ENCODE measurements at regions not wholly inside any gene's neighbourhood (a gene's known extent, or its start where the extent isn't known, plus 50 kb on each side); places are given as distances from the start of the nearest gene placed in this dataset.
"Not testable (repeated sequence)": the region's sequence is repeated elsewhere in the genome, so short reads cannot be mapped to it uniquely, and the experiment has no call there.

DNA sequence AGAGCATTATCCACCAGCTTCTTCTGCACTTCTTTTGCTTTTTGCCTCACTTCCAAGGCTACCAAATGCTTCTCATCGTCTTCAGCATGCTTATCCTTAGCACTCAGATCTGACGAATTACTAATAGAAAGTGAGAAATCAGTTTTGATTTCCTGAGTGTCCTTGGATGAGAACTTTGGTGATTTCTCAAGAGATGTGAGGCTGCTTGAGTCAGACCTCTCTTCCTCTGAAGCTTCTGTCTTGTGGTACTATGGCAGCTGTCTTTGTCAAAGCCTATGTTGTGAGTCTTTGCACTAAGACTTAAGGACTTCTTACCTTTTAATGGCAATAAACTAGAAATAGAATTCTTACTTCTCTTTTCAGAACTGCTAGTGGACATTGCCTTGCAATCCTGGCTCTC is 169.9 kb downstream of the CPE start:
- DNase-seq (ENCODE audit: low read depth), result no peak

DNA sequence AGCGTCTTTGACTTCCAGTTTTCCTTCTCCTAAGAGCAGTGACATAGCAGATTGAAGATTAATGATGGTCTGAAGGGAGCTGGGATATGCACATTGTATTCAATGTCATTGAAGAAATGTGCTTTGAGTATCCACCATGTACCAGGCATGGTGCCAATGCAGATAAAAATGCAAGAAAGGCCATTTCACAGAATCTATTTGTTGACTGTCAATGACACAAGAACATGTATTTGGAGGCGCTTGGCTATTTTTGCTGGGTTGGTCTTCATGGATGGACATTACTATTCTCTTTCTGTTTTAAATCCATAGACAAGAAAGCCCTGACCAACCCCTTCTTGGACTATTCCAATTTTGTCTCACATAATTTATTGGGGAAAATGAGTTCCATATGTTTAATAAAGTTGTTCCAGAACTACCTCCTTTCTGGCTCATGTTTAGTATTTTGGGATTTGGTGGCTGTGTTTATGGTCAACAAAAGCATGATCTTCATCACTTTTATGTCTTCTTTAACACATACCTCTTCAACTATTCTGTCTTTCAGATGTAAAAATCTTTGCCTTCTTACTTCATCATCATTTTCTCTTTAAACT is 174.5 kb downstream of the CPE start:
- DNase-seq (ENCODE audit: low read depth), result no peak

DNA sequence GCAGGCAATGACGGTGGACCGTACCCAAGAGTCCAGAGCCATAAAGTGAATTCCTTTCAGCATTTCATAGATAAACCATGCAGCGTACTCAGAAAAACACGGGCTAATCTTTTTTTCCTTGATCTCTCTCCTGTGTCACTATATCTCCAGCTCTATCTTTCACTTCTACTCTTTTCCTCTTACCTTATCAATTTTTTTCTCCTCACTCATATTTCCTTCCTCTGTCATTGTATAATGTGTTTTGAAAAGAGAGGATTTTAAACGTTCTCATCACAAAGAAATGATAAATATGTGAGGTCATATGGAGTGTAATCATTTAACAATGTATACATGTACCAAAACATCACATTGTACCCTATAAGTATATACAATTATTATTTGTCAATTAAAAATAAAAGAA is 176.5 kb downstream of the CPE start:
- DNase-seq (ENCODE audit: low read depth), result no peak

DNA sequence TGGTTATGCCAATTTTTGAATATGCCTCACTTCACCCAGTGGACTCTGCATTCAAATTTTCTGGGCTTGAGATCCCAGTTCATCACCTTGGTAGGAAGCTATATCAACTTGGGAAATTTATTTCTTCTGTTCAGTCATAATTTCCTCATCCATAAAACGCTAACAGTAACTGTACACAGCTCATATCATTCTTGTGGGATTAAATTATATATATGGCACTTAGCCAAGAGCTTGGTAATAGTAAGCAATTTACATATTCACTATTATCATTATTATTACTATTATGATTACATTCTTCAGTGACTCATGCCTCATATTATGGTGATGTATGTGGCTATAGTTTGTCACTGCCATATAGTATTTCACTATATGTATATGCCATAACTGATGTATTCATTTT is 177.6 kb downstream of the CPE start:
- no peak for DNase-seq (ENCODE audit: low read depth)

DNA sequence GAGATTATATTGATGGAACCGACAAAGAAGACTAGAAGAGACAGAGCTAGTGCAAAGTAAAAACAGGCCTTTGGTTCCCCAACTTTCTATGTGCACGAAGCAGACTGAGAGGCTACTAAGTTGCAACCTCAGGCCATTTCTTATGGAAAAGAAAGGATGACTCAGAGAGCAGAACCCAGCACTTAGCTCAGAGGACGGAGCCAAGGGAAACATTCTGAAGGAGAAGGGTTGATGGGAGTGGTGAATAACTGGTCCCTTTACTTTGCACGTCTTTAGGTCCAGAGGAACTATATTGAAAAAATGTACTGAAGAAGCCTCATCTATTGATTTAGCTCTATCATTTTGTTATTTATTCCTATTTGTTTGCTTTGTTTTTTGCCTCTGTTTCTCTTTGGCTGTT is 182.1 kb downstream of the CPE start:
- DNase-seq (ENCODE audit: low read depth), result peak; percentile 32

DNA sequence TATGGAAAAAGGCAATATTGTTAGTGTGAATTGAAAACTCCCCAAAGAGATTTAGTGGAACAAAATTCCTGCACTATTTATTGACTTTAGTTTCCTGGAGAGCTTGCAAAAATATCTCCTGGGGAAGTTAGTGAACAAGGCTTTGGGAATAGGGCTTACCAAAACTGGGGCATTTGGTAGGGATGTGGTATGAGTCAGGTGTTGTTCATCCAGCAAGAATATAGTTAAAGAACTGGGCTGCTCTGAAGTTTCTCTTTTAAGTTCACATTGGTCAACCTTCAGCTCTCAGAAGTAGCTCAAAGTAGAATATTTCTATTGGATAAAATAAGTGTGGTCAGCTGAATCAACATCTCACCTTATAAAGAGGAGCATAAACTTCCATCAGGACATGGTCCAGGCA is 185.0 kb downstream of the CPE start:
- DNase-seq (ENCODE audit: low read depth), result peak; percentile 52

DNA sequence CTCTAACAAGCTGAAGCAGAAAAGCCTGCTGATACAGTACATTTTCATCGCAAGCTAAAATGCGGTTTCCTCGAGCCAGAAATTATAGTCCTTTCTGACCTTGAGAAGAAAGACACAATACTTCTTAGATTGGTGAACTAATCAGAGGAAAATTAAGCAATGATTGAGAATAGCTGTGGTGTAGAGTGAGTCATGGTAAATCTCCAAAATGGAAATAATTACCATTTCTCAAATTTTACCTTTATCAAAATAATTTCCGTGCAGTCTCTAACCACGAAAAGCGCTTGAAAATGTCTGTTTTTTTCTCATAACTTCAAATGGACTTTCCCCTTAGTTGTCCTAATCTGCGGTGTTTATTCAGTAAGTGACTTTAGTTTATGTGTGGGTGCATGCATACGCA is 190.2 kb downstream of the CPE start:
- DNase-seq (ENCODE audit: low read depth), result no peak

DNA sequence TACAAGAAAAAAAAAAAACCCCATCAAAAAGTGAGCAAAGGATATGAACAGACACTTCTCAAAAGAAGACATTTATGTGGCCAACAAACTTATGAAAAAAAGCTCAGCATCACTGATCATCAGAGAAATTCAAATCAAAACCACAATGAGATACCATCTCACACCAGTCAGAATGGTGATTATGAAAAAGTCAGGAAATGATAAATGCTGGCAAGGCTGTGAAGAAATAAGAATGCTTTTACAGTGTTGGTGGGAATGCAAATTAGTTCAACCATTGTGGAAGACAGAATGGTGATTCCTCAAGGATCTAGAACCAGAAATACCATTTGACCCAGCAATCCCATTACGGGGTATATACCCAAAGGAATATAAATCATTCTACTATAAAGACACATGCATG is 192.7 kb downstream of the CPE start:
- DNase-seq (ENCODE audit: low read depth), result not testable (repeated sequence)

DNA sequence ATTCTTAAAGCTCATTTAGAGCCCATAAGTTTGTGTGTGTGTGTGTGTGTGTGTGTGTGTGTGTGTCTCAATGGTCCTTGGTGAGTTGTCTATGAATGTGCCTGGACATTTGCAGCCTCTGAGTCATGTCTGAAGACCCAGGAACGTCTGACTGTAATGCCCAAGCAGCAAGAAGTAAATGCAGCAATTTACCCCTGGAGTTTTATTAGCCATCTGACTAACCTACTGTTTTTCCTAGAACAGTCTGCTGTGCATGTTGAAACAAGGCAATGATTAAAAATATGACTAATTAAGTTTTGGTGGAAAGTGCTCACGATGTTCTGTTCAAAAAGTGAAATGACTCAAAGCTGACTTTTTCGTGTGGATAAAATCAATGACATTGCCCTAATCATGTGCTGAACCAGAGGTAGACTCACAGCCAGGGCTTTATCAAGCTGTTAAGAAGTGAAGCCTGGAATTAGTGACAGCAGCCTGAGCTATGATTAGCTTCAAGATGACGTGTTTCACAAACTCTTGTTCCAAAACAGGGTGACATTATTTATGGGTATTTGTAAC is 201.6 kb downstream of the CPE start:
- DNase-seq (ENCODE audit: low read depth), result peak; percentile 79

DNA sequence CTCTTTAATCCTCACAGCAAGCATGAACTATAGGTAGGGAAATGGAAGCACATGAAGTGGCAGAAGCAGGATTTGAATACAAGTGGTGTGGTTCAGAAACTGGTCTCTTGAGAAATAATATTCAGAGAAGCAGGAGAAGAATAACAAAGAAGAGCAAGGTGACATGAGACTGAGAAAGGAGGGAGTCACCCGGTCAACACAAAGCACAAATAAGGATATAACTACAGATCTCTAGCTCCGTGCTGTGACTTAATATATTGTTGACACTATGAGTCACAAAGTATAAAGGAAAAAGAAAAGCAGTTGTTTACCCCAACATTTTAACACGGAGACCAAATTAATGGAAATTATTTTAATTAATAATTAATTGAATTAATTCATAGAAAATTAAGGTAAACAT is 204.5 kb downstream of the CPE start:
- no peak for DNase-seq (ENCODE audit: low read depth)

DNA sequence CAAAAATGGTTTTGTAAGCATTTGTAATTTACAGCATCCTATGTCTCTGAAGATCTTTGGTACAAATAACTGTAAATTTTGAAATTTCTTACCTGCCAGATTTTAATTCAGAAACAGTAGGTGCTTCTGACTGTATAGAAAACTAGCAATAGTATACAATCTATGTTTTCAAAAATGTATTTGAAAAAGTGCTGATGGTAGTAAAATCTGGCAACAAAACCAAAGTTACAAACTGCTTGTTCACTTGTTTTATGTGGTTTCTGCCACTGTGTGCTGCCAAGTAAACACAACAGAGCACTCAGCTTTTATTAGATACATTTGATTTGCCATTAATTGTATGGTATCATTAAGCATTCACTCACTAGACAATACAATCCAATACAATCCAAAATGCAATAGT is 206.1 kb downstream of the CPE start:
- DNase-seq (ENCODE audit: low read depth), result no peak

DNA sequence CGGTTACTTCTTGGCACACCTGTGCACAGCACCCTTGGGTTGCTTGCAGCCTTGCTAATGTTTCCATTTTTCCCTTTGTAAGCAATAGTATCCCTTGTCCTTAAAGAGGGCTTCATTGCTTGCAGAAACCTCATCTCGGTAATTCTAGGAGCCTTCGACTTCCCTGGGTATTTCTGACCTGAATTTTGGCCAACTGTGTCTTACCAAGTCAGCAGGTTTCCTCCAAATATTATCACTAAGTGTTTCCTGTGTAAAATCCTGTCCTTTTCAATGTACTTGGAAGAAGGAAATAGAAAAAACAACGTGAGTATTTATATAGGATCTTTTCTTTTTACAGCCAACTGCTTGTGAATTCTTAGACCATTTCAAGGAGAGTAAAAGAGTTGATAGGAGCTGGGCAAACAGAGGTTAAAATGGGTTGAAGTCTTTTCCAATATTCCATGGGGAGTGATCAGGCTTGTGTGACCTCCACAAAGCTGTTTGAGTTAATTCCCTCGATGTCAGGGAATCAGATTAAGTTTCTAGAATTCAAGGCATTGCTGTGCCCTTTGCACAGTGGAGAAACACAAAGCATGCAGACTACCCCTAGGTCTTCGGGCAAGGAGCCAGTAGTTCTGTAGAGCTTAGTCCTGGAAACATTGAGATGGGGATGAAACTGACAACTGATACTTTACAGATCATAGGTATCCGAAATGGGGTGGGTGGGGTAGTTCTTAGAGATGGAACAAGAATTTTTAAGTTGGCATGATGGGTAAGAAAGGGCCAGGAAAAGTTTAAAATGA is 209.9 kb downstream of the CPE start:
- DNase-seq (ENCODE audit: low read depth), result no peak

DNA sequence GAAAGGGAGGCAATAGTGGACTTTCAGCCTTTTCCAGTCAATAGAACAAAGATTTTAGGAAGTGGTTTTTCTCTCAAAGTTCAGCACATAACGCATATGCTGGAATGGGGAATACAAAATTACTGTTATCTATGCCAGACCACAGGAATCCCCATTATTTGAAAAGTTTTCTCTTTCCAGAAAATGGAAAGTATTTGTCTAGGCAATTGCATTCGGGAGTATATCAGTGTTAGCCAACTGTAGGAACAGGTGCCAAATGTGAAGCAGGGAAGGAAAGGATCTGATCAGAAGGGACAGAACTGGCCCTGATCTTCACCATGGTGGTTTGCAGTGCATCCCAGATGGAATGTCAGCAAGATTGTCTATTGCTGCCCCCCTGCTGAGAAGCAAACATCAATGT is 213.6 kb downstream of the CPE start:
- peak; percentile 35 for DNase-seq (ENCODE audit: low read depth)

DNA sequence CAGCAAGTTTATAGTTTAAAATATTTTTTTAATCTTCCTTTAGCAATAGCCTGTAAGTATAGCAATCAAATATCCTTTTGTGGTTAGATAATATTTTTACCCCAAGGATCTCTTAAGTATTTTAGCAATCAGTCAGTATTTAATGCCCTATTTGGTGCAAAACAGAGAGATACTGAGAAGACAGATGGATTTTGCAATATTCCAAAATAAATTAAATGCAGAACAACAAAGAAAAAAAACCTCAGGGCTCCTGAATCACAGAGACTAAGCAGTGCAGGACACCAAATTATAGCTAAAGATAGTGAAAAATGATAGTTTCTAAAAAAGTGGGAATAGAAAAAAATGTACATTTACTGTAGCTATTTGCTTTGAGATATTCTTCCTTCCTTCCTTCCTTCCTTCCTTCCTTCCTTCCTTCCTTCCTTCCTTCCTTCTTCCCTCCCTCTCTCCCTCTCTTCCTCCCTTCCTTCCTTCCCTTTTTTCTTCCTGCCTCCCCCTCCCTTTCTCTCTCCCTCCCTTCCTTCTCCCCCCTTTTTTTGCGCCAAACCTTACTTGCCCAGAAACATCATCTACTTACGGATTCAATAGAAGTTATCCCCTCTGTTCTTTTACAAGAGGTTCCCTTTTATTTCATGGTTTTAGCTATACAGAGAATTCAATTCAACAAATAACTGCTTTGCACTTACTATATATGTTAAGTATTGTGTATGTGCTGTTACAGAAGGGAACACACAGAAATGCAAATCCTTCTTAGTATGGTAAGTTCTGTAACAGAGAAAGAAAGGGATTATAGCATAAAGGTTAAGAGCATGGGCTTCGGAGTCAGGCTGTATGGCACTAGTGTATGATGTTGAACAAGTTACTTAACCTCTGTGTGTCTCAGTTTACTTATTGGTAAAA is 219.0 kb downstream of the CPE start:
- no peak for DNase-seq (ENCODE audit: low read depth)

DNA sequence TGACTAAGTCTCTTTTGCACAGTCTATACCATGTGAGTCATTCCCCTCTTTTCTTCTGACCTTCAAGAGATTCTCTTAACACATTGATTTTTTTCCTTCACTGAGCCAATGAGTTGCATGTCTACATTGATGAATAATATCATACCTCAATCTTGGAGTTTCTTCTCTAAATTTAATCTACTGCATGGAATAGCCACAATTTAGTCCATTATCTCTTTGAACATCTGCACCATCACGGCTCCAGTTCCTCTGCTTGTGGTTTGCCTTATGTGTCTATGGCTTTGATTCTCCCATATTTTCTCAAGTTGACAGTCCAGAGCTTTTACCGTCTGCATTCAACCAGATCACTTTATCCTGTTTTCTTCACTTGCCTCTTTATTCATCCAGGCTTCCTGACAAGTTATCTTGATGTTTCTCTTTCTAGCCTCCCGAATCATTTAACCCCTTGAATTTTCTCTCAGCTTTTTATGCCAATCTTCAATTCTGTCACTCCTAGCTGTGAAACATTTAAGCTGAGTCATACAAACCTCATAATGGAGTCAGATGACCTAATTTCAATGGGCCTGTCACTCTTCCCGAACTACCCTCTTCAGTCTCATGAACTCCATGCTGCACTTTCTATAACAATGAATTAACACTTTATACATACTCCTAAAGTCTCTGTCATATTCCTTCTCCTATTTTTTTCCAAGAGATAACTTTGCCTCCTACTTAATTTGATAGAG is 222.3 kb downstream of the CPE start:
- DNase-seq (ENCODE audit: low read depth), result no peak

DNA sequence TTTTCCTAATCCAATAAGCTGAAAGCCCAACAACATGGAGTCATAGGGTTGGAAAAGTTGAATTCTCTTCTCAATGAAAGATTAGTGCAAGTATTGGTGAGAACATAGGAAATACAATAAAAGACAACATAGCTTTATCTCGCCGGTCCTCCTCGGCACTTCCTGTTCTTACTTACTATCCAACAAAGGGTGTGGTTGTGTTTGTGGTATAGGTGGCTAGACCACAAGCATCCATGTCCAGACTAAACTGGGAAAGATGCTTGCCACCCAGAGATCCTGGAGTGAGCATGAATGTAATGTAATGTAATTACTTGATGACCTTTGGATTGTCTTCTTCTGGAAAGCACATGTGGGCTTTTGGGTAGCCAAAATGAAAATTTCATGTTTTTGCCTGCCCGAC is 223.8 kb downstream of the CPE start:
- no peak for DNase-seq (ENCODE audit: low read depth)

DNA sequence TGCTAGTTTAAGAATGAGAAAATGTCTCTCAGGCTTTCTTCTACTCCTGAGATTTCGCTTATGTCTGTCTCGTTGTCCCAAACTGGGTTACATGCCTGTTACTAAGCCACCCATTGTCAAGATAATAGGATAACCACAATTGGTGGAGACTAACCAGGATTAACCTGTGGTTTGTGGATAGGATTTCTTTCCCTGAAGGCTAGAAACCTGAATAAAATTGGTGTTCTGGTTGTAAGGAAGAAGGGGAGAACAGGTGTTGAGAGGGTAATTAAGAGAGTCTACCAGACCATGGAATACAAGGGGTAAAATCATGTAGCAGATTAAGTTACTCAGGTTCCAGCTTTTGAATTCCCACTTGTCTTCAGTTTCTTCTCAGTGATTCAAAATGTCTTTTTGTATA is 225.4 kb downstream of the CPE start:
- DNase-seq (ENCODE audit: low read depth), result no peak

DNA sequence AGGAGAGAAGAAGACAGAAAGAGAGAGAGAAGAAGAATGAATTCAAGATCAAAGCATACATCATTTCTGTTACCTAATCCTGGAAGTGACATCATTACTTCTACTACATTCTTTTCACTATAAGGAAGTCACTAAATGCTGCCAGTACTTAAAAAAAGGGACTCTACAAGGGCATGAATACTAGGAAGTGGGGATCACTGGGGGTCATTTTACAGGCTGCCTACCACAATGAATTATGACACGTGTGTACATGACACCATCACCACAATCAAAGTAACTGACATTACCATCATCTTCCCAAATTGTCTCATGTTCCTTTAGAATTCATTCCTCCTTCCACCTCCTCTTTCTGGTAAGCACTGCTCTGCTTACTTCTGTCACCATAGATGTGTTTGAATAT is 227.0 kb downstream of the CPE start:
- no peak for DNase-seq (ENCODE audit: low read depth)

DNA sequence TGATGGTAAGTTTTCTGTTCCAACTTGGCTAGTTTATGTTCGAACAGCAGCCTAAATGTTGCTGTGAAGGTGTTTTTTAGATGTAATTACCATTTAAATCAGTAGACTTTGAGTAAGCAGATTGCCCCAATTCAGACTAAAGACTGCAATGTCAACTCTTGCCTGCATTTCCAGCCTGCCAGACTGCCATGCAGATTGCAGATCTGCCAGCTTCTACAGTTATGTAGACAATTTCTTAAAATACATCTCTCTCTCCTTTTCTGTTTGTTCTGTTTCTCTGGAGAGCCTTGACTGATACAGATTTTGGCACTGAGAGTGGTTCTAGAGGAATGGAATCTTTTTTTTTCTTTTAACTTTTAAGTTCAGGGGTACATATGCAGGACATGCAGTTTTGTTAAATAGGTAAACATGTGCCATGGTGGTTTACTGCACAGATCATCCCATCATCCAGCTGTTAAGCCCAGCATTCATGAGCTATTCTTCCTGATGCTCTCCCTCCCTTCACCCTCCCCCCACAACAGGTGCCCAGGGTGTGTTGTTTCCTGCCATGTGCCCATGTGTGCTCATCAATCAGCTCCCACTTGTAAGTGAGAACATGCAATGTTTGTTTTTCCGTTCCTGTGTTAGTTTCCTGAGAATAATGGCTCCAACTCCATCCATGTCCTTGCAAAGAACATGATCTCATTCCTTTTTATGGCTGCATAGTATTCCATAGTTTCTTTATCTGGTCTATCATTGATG is 227.8 kb downstream of the CPE start:
- no peak for DNase-seq (ENCODE audit: low read depth)

DNA sequence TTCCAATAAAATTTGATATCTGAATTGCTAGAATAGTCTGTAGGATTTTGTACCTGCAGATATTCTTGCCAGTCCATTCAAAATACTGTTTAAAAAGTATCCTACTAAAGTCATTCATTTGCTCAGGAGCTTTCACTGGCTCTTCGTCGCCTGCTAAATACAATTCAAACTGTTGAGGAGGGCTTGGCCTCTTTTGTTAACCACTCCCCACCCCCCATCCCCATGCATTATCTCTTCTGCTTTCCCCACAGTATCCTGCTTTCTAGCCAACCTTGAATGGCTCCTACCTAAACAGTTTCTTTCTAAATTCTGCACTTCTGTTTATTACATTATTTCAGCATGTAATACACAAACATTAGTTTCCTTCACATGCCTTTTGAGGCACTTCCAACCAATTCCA is 230.8 kb downstream of the CPE start:
- DNase-seq (ENCODE audit: low read depth), result no peak

DNA sequence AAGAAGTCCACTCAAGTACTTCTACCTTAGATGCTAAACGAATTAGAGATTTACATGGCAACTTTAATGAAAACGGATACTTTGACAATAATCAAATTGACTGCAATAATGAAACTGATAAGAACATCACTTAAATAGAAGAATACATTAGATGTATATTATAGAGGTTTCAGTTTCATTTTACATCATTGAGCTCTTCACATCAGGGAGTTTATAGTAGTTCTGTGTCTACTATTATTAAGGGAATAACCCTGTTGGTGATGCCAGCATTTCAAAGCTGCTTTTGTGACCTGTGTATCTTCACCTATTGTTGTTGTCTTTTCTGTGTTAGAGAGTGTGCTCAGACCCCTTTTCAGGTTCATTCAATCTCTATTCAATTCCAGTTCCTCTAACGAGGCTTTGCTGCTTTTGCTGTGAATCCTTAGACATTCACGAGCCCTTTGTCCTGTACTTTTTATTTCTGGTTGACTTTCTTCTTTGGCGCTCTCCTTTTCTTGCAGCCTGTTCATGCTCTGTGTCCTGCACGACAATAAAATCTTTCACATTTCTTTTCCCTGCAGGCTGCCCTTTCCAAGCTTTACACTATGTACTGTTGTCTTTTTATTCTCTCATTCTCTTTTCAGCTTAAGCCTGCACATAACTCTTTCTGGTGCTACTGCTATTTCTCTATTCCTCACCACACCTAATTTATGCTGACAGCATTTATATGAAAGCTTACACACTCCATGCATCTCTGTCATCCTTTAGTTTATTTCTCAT is 232.1 kb downstream of the CPE start:
- DNase-seq (ENCODE audit: low read depth), result no peak

Data from stromal cell of bone marrow (primary cell).